K562 (cell line): ENCODE measurements at regions not wholly inside any gene's neighbourhood (a gene's known extent, or its start where the extent isn't known, plus 50 kb on each side); places are given as distances from the start of the nearest gene placed in this dataset.

Experiments
- ARID2 ChIP-seq: fragments of 450-650 bp; IDR thresholded peaks from 2 replicates; pipeline ENCODE4 v1.6.1; 2017; ENCODE audit warnings: antibody characterized with exemption, mild to moderate bottlenecking
- BRD9 ChIP-seq: fragments of 450-650 bp; IDR thresholded peaks from 2 replicates; pipeline ENCODE4 v1.6.1; 2018; ENCODE audit warnings: low read depth; ENCODE audit not compliant: partially characterized antibody
- ELF4 ChIP-seq: fragments of 450-650 bp; formaldehyde crosslinking; IDR thresholded peaks from 2 replicates; pipeline ENCODE4 v1.4.0; 2022; ENCODE audit warnings: missing genetic modification characterization
- HDAC3 ChIP-seq: fragments of 450-650 bp; IDR thresholded peaks from 2 replicates; pipeline ENCODE4 v1.6.1; 2018; ENCODE audit warnings: borderline replicate concordance, mild to moderate bottlenecking, moderate library complexity; ENCODE audit not compliant: partially characterized antibody
- HSF4 ChIP-seq: fragments of 250-450 bp; sonication (Bioruptor Pico); IDR thresholded peaks from 2 replicates; pipeline ENCODE4 v2.1.2; 2022; ENCODE audit warnings: mild to moderate bottlenecking, moderate library complexity, borderline replicate concordance
- MEIS2 ChIP-seq: fragments of 450-650 bp; IDR thresholded peaks from 2 replicates; pipeline ENCODE4 v1.6.1; 2014; ENCODE audit warnings: mild to moderate bottlenecking; ENCODE audit not compliant: partially characterized antibody
- NCOA2 ChIP-seq, 2 experiments: fragments of 450-650 bp; IDR thresholded peaks; 2 replicates each; pipeline ENCODE4 v1.6.1; 2018; ENCODE audit warnings: mild to moderate bottlenecking in 2 of 2, moderate library complexity in 1 of 2; ENCODE audit not compliant: partially characterized antibody in 2 of 2
- NR1H2 ChIP-seq: sonication (generic); formaldehyde crosslinking; IDR thresholded peaks from 2 replicates; pipeline ENCODE4 v1.4.0; 2020; ENCODE audit warnings: mild to moderate bottlenecking, missing genetic modification reagents
- POLR2A ChIP-seq: fragments of 450-650 bp; conservative IDR thresholded peaks from 2 replicates; pipeline ENCODE4 v1.6.1; 2016
- RAD21 ChIP-seq, 2 experiments: fragments of 250-450 bp in 1 of 2; fragments of 450-650 bp in 1 of 2; sonication (Bioruptor Pico) in 1 of 2; formaldehyde crosslinking in 1 of 2; IDR thresholded peaks in 1 of 2; conservative IDR thresholded peaks in 1 of 2; 2 replicates each; pipeline versions ENCODE4 v1.4.0 to v1.8.0; 2020 to 2022; ENCODE audit warnings: mild to moderate bottlenecking in 2 of 2, moderate library complexity in 1 of 2
- STAT5B ChIP-seq: fragments of 250-450 bp; sonication (Bioruptor Pico); IDR thresholded peaks from 2 replicates; pipeline ENCODE4 v1.8.0; 2021; ENCODE audit warnings: mild to moderate bottlenecking, inconsistent platforms
- THRAP3 ChIP-seq: fragments of 450-650 bp; IDR thresholded peaks from 2 replicates; pipeline ENCODE4 v1.6.1; 2016; ENCODE audit warnings: mild to moderate bottlenecking, inconsistent platforms, borderline replicate concordance
- TF ChIP-seq, protein P1 (sequence below): fragments of 450-650 bp; IDR thresholded peaks from 2 replicates; pipeline ENCODE4 v1.6.1; 2018; ENCODE audit not compliant: partially characterized antibody
- TF ChIP-seq, protein P2 (sequence below): IDR thresholded peaks from 2 replicates; pipeline ENCODE4 v1.6.1; 2012; ENCODE audit warnings: low read depth, low read length, improper control_type of control experiment, borderline replicate concordance
- TF ChIP-seq, protein P3 (sequence below): fragments of 450-650 bp; IDR thresholded peaks from 2 replicates; pipeline ENCODE4 v1.6.1; 2016; ENCODE audit warnings: antibody characterized with exemption
- TF ChIP-seq, protein P4 (sequence below): fragments of 450-650 bp; IDR thresholded peaks from 2 replicates; pipeline ENCODE4 v1.6.1; 2017; ENCODE audit warnings: mild to moderate bottlenecking, moderate library complexity
- TF ChIP-seq, protein P5 (sequence below): fragments of 250-450 bp; sonication (Bioruptor Pico); IDR thresholded peaks from 2 replicates; pipeline ENCODE4 v1.9.0; 2021; ENCODE audit warnings: mild to moderate bottlenecking, inconsistent platforms

DNA sequence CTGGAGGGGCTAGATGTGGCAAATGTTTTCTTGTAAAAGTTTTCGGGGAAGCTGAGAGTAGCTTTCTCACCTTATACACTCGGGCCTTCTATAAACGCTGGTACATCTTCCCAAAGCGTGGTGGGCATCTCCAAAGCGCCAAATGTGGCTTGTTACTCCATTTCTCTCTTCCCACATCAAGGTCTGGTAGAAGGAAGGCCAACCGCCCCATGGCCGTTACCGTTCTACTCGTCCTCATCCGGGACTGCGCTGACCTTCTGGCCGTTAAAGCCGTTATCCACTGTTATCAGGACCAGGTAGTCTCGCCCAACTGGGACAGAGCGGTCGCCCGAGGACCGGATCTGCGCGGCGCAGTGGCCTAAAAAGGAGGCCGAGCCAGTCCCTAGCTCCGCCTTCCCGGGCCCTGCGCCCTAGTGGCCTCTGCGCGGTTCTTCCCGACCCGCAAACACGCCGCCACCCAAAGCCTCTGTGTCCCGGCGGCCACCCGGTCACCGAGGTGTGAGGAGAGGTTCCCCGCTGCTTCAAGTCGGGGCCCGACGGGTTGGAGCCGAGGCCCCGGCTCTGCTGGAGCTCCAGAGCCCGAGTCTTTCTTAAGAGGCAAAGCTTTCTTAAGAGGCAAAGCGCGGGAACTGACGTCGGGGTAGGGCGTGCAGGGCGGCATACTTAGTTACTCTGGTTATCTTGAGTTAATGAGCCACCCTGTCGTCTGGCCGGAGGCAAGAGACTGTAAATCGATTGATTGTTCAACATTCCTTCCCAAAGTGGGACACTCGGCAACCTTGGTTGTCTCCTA is 90.5 kb downstream of the GPX5 start (continued):
- TF ChIP-seq, protein P1, sequence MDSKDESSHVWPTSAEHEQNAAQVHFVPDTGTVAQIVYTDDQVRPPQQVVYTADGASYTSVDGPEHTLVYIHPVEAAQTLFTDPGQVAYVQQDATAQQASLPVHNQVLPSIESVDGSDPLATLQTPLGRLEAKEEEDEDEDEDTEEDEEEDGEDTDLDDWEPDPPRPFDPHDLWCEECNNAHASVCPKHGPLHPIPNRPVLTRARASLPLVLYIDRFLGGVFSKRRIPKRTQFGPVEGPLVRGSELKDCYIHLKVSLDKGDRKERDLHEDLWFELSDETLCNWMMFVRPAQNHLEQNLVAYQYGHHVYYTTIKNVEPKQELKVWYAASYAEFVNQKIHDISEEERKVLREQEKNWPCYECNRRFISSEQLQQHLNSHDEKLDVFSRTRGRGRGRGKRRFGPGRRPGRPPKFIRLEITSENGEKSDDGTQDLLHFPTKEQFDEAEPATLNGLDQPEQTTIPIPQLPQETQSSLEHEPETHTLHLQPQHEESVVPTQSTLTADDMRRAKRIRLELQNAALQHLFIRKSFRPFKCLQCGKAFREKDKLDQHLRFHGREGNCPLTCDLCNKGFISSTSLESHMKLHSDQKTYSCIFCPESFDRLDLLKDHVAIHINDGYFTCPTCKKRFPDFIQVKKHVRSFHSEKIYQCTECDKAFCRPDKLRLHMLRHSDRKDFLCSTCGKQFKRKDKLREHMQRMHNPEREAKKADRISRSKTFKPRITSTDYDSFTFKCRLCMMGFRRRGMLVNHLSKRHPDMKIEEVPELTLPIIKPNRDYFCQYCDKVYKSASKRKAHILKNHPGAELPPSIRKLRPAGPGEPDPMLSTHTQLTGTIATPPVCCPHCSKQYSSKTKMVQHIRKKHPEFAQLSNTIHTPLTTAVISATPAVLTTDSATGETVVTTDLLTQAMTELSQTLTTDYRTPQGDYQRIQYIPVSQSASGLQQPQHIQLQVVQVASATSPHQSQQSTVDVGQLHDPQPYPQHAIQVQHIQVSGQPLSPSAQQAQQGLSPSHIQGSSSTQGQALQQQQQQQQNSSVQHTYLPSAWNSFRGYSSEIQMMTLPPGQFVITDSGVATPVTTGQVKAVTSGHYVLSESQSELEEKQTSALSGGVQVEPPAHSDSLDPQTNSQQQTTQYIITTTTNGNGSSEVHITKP, result peak; percentile 92
- TF ChIP-seq THRAP3 (peak; percentile 78; the same call in 1 of the 2 replicates), POLR2A (peak; percentile 97), NCOA2 (IDR thresholded peaks at IDR 0.05; ENCODE audit: partially characterized antibody in 2 of 2) (no peak), RAD21 (CRISPR knock-in tag; conservative IDR thresholded peaks at IDR 0.05 in 1 of 2, IDR thresholded peaks at IDR 0.05 in 1 of 2) (no peak; a peak in 1 of 4 replicates), NR1H2 (peak; percentile 80), ELF4 (CRISPR knock-in tag) (0 out of 2 replicates have a peak, but pooled peaks have one; percentile 68), ARID2 (no peak), HDAC3 (peak; percentile 41), MEIS2 (no peak), STAT5B (CRISPR knock-in tag) (no peak), BRD9 (peak; percentile 65), HSF4 (CRISPR knock-in tag) (peak; percentile 21; the same call in 1 of the 2 replicates)
- TF ChIP-seq, protein P2, sequence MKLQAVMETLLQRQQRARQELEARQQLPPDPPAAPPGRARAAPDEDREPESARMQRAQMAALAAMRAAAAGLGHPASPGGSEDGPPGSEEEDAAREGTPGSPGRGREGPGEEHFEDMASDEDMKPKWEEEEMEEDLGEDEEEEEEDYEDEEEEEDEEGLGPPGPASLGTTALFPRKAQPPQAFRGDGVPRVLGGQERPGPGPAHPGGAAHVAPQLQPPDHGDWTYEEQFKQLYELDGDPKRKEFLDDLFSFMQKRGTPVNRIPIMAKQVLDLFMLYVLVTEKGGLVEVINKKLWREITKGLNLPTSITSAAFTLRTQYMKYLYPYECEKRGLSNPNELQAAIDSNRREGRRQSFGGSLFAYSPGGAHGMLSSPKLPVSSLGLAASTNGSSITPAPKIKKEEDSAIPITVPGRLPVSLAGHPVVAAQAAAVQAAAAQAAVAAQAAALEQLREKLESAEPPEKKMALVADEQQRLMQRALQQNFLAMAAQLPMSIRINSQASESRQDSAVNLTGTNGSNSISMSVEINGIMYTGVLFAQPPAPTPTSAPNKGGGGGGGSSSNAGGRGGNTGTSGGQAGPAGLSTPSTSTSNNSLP, result peak; percentile 66; the same call in 1 of the 2 replicates
- TF ChIP-seq, protein P3, sequence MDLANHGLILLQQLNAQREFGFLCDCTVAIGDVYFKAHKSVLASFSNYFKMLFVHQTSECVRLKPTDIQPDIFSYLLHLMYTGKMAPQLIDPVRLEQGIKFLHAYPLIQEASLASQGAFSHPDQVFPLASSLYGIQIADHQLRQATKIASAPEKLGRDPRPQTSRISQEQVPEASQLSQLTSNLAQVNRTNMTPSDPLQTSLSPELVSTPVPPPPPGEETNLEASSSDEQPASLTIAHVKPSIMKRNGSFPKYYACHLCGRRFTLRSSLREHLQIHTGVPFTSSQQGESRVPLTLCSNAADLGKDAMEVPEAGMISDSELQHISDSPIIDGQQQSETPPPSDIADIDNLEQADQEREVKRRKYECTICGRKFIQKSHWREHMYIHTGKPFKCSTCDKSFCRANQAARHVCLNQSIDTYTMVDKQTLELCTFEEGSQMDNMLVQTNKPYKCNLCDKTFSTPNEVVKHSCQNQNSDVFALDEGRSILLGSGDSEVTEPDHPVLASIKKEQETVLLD, result peak; percentile 54
- TF ChIP-seq, protein P4, sequence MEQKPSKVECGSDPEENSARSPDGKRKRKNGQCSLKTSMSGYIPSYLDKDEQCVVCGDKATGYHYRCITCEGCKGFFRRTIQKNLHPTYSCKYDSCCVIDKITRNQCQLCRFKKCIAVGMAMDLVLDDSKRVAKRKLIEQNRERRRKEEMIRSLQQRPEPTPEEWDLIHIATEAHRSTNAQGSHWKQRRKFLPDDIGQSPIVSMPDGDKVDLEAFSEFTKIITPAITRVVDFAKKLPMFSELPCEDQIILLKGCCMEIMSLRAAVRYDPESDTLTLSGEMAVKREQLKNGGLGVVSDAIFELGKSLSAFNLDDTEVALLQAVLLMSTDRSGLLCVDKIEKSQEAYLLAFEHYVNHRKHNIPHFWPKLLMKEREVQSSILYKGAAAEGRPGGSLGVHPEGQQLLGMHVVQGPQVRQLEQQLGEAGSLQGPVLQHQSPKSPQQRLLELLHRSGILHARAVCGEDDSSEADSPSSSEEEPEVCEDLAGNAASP, result no peak
- TF ChIP-seq, protein P5, sequence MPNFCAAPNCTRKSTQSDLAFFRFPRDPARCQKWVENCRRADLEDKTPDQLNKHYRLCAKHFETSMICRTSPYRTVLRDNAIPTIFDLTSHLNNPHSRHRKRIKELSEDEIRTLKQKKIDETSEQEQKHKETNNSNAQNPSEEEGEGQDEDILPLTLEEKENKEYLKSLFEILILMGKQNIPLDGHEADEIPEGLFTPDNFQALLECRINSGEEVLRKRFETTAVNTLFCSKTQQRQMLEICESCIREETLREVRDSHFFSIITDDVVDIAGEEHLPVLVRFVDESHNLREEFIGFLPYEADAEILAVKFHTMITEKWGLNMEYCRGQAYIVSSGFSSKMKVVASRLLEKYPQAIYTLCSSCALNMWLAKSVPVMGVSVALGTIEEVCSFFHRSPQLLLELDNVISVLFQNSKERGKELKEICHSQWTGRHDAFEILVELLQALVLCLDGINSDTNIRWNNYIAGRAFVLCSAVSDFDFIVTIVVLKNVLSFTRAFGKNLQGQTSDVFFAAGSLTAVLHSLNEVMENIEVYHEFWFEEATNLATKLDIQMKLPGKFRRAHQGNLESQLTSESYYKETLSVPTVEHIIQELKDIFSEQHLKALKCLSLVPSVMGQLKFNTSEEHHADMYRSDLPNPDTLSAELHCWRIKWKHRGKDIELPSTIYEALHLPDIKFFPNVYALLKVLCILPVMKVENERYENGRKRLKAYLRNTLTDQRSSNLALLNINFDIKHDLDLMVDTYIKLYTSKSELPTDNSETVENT (CRISPR knock-in tag), result peak; percentile 73
